H9 (cell line): ENCODE measurements at regions not wholly inside any gene's neighbourhood (a gene's known extent, or its start where the extent isn't known, plus 50 kb on each side); places are given as distances from the start of the nearest gene placed in this dataset.
A peak's percentile ranks its signal among the peaks of the same experiment; 100 is the strongest.

Experiments
- DNase-seq: peaks from one replicate; pipeline ENCODE4 v3.0.0-alpha.2; 2017
- H2AFZ ChIP-seq: one replicate; pipeline ENCODE4 v1.6.1; 2013; ENCODE audit warnings: mild to moderate bottlenecking, low read length, control low read depth, moderate library complexity
- H2AK5ac ChIP-seq: 2 replicates; pipeline ENCODE4 v1.6.1; 2013; ENCODE audit warnings: low read length, control low read depth, mixed read lengths; ENCODE audit not compliant: insufficient read length
- H2BK120ac ChIP-seq: one replicate; pipeline ENCODE4 v1.6.1; 2013; ENCODE audit warnings: low read depth, mild to moderate bottlenecking, low read length, control low read depth, inconsistent platforms; ENCODE audit not compliant: poor library complexity, severe bottlenecking
- H2BK12ac ChIP-seq: 2 replicates; pipeline ENCODE4 v1.6.1; 2013; ENCODE audit warnings: low read length, control low read depth, mixed read lengths, low read depth; ENCODE audit not compliant: insufficient read length
- H2BK15ac ChIP-seq: 2 replicates; pipeline ENCODE4 v1.6.1; 2013; ENCODE audit warnings: low read depth, low read length, control low read depth
- H2BK20ac ChIP-seq: one replicate; pipeline ENCODE4 v1.6.1; 2013; ENCODE audit warnings: low read depth, mild to moderate bottlenecking, low read length, control low read depth, inconsistent platforms; ENCODE audit not compliant: poor library complexity, severe bottlenecking
- H2BK5ac ChIP-seq: 2 replicates; pipeline ENCODE4 v1.6.1; 2013; ENCODE audit warnings: low read length, control low read depth, mixed read lengths; ENCODE audit not compliant: insufficient read length
- H3K14ac ChIP-seq: 2 replicates; pipeline ENCODE4 v1.6.1; 2013; ENCODE audit warnings: low read length, control low read depth; ENCODE audit not compliant: insufficient read depth
- H3K18ac ChIP-seq: 2 replicates; pipeline ENCODE4 v1.6.1; 2013; ENCODE audit warnings: low read depth, mild to moderate bottlenecking, mixed read lengths, low read length, control low read depth; ENCODE audit not compliant: insufficient read length
- H3K23ac ChIP-seq: 2 replicates; pipeline ENCODE4 v1.6.1; 2013; ENCODE audit warnings: low read length, control low read depth, mixed read lengths, low read depth; ENCODE audit not compliant: insufficient read length
- H3K23me2 ChIP-seq: 2 replicates; pipeline ENCODE4 v1.6.1; 2013; ENCODE audit warnings: low read depth, mild to moderate bottlenecking, mixed read lengths, low read length, control low read depth; ENCODE audit not compliant: insufficient read length, poor library complexity, severe bottlenecking
- H3K27ac ChIP-seq: 2 replicates; pipeline ENCODE4 v1.5.1; 2013; ENCODE audit warnings: low read length, control low read depth, mixed read lengths, low read depth; ENCODE audit not compliant: insufficient read length
- H3K27me3 ChIP-seq: 2 replicates; pipeline ENCODE4 v1.6.1; 2013; ENCODE audit warnings: low read length, control low read depth, inconsistent platforms; ENCODE audit not compliant: insufficient read depth
- H3K4ac ChIP-seq: 2 replicates; pipeline ENCODE4 v1.6.1; 2013; ENCODE audit warnings: low read depth, mild to moderate bottlenecking, control low read depth, inconsistent platforms, low read length, moderate library complexity
- H3K4me1 ChIP-seq: 2 replicates; pipeline ENCODE4 v1.6.1; 2013; ENCODE audit warnings: low read length, control low read depth, inconsistent platforms; ENCODE audit not compliant: insufficient read depth
- H3K4me2 ChIP-seq: 2 replicates; pipeline ENCODE4 v1.6.1; 2013; ENCODE audit warnings: low read length, control low read depth, mixed read lengths; ENCODE audit not compliant: insufficient read length, insufficient read depth
- H3K56ac ChIP-seq: 2 replicates; pipeline ENCODE4 v1.6.1; 2013; ENCODE audit warnings: low read depth, mild to moderate bottlenecking, mixed read lengths, low read length, control low read depth; ENCODE audit not compliant: insufficient read length
- H3K79me1 ChIP-seq: 2 replicates; pipeline ENCODE4 v1.6.1; 2013; ENCODE audit warnings: low read depth, mild to moderate bottlenecking, moderate library complexity, low read length, control low read depth, inconsistent platforms; ENCODE audit not compliant: insufficient read depth, poor library complexity, severe bottlenecking
- H3K79me2 ChIP-seq: 2 replicates; pipeline ENCODE4 v1.6.1; 2013; ENCODE audit warnings: low read length, control low read depth, inconsistent platforms; ENCODE audit not compliant: insufficient read depth
- H3K9ac ChIP-seq: 2 replicates; pipeline ENCODE4 v1.6.1; 2013; ENCODE audit warnings: low read length, control low read depth, mixed read lengths; ENCODE audit not compliant: insufficient read length; ENCODE audit errors: extremely low read depth
- H3K9me3 ChIP-seq: one replicate; pipeline ENCODE4 v1.6.1; 2013; ENCODE audit warnings: low read depth, low read length, inconsistent platforms; ENCODE audit not compliant: control insufficient read depth
- H3T11ph ChIP-seq: one replicate; pipeline ENCODE4 v1.6.1; 2013; ENCODE audit warnings: mild to moderate bottlenecking, low read length, control low read depth, inconsistent platforms
- H4K20me1 ChIP-seq: one replicate; pipeline ENCODE4 v1.6.1; 2013; ENCODE audit not compliant: control insufficient read depth, insufficient read length, insufficient read depth
- H4K5ac ChIP-seq: 2 replicates; pipeline ENCODE4 v1.6.1; 2013; ENCODE audit warnings: low read depth, mild to moderate bottlenecking, mixed read lengths, low read length, control low read depth; ENCODE audit not compliant: insufficient read length
- H4K8ac ChIP-seq: replicated peaks from 2 replicates; pipeline ENCODE4 v1.6.1; 2013; ENCODE audit warnings: low read length, control low read depth, mixed read lengths, low read depth; ENCODE audit not compliant: insufficient read length
- H4K91ac ChIP-seq: 2 replicates; pipeline ENCODE4 v1.6.1; 2013; ENCODE audit warnings: low read depth, mild to moderate bottlenecking, moderate library complexity, mixed read lengths, low read length, control low read depth; ENCODE audit not compliant: insufficient read length
- H3K27ac Mint-ChIP-seq, 3 experiments: 2 replicates in 2 of 3; 3 replicates in 1 of 3; pipeline ENCODE4 v1.8.0; 2020 to 2021; ENCODE audit warnings: mixed read lengths in 3 of 3, mild to moderate bottlenecking in 1 of 3, moderate library complexity in 1 of 3
- H3K27me3 Mint-ChIP-seq: 2 replicates; pipeline ENCODE4 v1.8.0; 2021; ENCODE audit warnings: low read depth, mild to moderate bottlenecking, moderate library complexity, mixed read lengths
- H3K36me3 Mint-ChIP-seq, 3 experiments: 2 replicates in 2 of 3; 3 replicates in 1 of 3; pipeline ENCODE4 v1.8.0; 2020 to 2021; ENCODE audit warnings: low read depth in 3 of 3, mixed read lengths in 3 of 3; ENCODE audit not compliant: insufficient read depth in 1 of 3
- H3K4me1 Mint-ChIP-seq, 2 experiments: 2 replicates each; pipeline ENCODE4 v1.8.0; 2020; ENCODE audit warnings: mixed read lengths in 2 of 2
- H3K4me3 Mint-ChIP-seq, 2 experiments: 2 replicates in 1 of 2; 3 replicates in 1 of 2; pipeline ENCODE4 v1.8.0; 2020 to 2021; ENCODE audit warnings: mild to moderate bottlenecking in 2 of 2, mixed read lengths in 2 of 2, moderate library complexity in 1 of 2
- H3K9me3 Mint-ChIP-seq, 2 experiments: 2 replicates in 1 of 2; 3 replicates in 1 of 2; pipeline ENCODE4 v1.8.0; 2020; ENCODE audit warnings: mild to moderate bottlenecking in 2 of 2, mixed read lengths in 2 of 2, moderate library complexity in 1 of 2
- WGBS: extraction: QIAGEN DNeasy Blood & Tissue Kit; methylation state at CpG from one replicate; pipeline ENCODE4 v1.1.7; 2013; ENCODE audit warnings: missing lambda C conversion rate, low lambda C conversion rate, mixed read lengths; ENCODE audit not compliant: insufficient read length; ENCODE audit errors: extremely low coverage; 5-methylcytosine and 5-hydroxymethylcytosine counted together
- TF ChIP-seq, protein P1 (sequence below): fragments of 200-600 bp; sonication (generic); conservative IDR thresholded peaks from 3 replicates; pipeline ENCODE4 v1.8.0; 2021; ENCODE audit warnings: antibody characterized with exemption, mild to moderate bottlenecking

DNA sequence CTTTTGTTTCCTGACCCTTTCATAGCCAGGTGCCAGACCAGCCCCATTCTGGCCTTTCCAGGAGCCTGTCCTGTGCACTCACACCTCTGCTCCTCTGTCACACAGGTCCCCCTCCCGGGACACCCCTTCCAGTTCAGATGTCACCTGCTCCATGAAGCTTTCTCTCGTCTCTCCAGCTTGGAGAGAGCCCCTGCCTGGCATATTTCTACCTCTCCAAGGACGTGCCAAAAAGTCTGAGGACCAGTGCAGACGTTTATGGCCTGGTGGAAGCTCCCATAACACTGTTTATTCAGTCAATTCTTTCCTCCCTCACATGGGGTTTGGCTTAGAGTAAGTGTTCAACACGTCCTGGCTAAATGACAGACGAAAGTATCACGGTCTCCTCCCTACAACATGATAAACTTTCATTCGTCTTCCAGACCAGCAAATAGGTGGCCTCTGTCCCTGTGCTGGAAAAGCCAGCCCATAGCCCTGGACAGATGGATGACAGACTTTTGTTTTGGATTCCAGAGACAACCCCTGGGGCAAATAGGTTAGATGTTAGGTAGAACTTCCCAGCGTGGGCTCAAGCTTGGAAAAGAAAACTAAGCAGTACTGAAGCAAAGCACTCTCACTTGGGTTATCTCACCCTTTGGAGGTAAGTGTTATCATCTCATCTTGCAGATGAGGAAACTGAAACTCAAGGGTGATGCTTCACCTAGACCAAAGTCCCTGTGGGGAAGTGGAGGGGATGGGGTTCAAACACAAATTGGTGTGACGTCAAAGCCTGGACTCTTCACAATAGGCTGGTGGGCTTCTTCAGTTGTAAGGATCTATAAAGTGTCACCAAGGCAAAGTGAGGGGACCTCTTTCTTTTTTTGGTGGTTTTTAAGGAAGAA, 52.9 kb upstream of the ECE1 start:
- H4K5ac ChIP-seq: no peak overlapping the region
- no peak overlapping the region for H2AFZ ChIP-seq
- H2BK15ac ChIP-seq: no peak overlapping the region
- no peak overlapping the region for H3K4me2 ChIP-seq
- TF ChIP-seq, protein P1, sequence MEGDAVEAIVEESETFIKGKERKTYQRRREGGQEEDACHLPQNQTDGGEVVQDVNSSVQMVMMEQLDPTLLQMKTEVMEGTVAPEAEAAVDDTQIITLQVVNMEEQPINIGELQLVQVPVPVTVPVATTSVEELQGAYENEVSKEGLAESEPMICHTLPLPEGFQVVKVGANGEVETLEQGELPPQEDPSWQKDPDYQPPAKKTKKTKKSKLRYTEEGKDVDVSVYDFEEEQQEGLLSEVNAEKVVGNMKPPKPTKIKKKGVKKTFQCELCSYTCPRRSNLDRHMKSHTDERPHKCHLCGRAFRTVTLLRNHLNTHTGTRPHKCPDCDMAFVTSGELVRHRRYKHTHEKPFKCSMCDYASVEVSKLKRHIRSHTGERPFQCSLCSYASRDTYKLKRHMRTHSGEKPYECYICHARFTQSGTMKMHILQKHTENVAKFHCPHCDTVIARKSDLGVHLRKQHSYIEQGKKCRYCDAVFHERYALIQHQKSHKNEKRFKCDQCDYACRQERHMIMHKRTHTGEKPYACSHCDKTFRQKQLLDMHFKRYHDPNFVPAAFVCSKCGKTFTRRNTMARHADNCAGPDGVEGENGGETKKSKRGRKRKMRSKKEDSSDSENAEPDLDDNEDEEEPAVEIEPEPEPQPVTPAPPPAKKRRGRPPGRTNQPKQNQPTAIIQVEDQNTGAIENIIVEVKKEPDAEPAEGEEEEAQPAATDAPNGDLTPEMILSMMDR: no peak
- H3K27me3 ChIP-seq: peaks cover 4% of the 10 kb centered on the region; the same call in 1 of the 2 replicates
- no peaks in the 10 kb centered on the region for H3K79me2 ChIP-seq
- no peak overlapping the region for H3K56ac ChIP-seq
- no peak for DNase-seq
- H3K27me3 Mint-ChIP-seq: peaks cover 31% of the 10 kb centered on the region
- no peak overlapping the region for H3K27ac ChIP-seq
- no peak overlapping the region for H2AK5ac ChIP-seq
- H3K36me3 Mint-ChIP-seq: no peaks in the 10 kb centered on the region
- H3K4me1 Mint-ChIP-seq: peaks cover 16 to 40% of the 10 kb centered on the region in 2 experiments
- no peak overlapping the region for H3K18ac ChIP-seq
- no peak overlapping the region for H3T11ph ChIP-seq
- H3K4me3 Mint-ChIP-seq: peak overlapping the region in 1 of 2 experiments; percentile 91; a peak in 2 of 5 replicates
- H3K14ac ChIP-seq: no peak overlapping the region
- no peak overlapping the region for H3K4ac ChIP-seq
- peaks cover 8% of the 10 kb centered on the region for H3K23me2 ChIP-seq
- H4K8ac ChIP-seq: no peak overlapping the region
- no peak overlapping the region for H2BK120ac ChIP-seq
- H3K27ac Mint-ChIP-seq: no peak overlapping the region; a peak in 1 of 7 replicates
- no peak overlapping the region for H3K9ac ChIP-seq
- H3K23ac ChIP-seq: no peak overlapping the region
- H2BK20ac ChIP-seq: no peak overlapping the region
- no peak overlapping the region for H2BK12ac ChIP-seq
- H3K9me3 Mint-ChIP-seq: no peaks in the 10 kb centered on the region
- H3K9me3 ChIP-seq: no peaks in the 10 kb centered on the region
- H3K4me1 ChIP-seq: no peaks in the 10 kb centered on the region; the same call in 1 of the 2 replicates
- no peaks in the 10 kb centered on the region for H3K79me1 ChIP-seq
- no peak overlapping the region for H4K91ac ChIP-seq
- no CpG with 5 or more reads among the region's 10 CpGs for WGBS
- no peaks in the 10 kb centered on the region for H4K20me1 ChIP-seq
- no peak overlapping the region for H2BK5ac ChIP-seq
